Mucosa of descending colon (tissue), 3 donors: ENCODE measurements at regions not wholly inside any gene's neighbourhood (a gene's known extent, or its start where the extent isn't known, plus 50 kb on each side); places are given as distances from the start of the nearest gene placed in this dataset.

Experiments
- ATAC-seq: fragments of 200-7000 bp; cut with Tn5 transposase; one replicate; pipeline ENCODE4 v1.9.1; 2020; ENCODE audit warnings: mild to moderate bottlenecking, moderate library complexity
- DNase-seq, 3 donors: peaks; one replicate each; pipeline ENCODE4 v3.0.0-alpha.2; 2020
- H3K36me3 ChIP-seq: fragments of 200-600 bp; one replicate; pipeline ENCODE4 v1.8.0; 2021; ENCODE audit warnings: low read depth, mild to moderate bottlenecking
- H3K4me1 ChIP-seq: fragments of 200-600 bp; one replicate; pipeline ENCODE4 v1.8.0; 2021; ENCODE audit warnings: low read depth, mild to moderate bottlenecking
- H3K4me3 ChIP-seq: fragments of 200-600 bp; one replicate; pipeline ENCODE4 v1.8.0; 2021; ENCODE audit warnings: mild to moderate bottlenecking
- H3K9me3 ChIP-seq: fragments of 200-600 bp; one replicate; pipeline ENCODE4 v1.8.0; 2021; ENCODE audit warnings: mild to moderate bottlenecking
- CTCF ChIP-seq: fragments of 200-600 bp; IDR thresholded peaks from one replicate; pipeline ENCODE4 v1.8.0; 2022; ENCODE audit warnings: antibody characterized with exemption, mild to moderate bottlenecking
- intact Hi-C, 2 donors: fragments of 100-400 bp; cut with DNase I in 1 of 2; cut with micrococcal nuclease in 1 of 2; formaldehyde crosslinking; loops; one replicate each; pipeline versions ENCODE4 v1.11.0 to v1.11.1; 2022; cut with DNase I, micrococcal nuclease
- donor health status: DM: no; HTN: no; CAD: no; lungs with moderate emphysema.
- donor health status: DM: no; HTN: no; CAD: no.
- donor health status: DM: no; HTN: yes; CAD: no.

DNA sequence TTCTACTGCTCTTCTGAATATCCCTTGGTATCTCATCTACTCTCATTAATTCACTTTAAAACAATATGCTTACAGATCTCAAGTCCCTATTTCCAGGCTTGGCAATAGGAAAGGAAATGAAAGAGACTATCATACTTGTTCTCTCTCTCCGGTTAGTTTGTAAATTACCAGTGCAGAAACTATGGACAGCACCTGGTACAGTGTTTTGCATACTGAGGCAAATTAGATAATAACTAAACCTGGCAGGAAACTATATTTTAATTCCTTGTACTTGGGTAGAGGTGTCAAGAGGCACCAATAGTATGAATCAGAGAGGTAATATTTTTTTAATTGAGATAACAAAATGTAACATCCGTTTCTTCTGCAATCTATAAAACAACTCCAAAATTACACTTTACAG, 97.7 kb upstream of the TMEM196 start:
- Histone ChIP-seq H3K4me3 (no peak overlapping the region), H3K36me3 (no peaks in the 10 kb centered on the region), H3K4me1 (no peaks in the 10 kb centered on the region), H3K9me3 (no peaks in the 10 kb centered on the region)
- no peak for TF ChIP-seq CTCF
- intact Hi-C loops: no loop called here
- DNase-seq: no peak
- no peak for ATAC-seq

- ATAC-seq (no peak), DNase-seq (no peak)
- TF ChIP-seq CTCF: no peak
- Histone ChIP-seq H3K9me3 (no peaks in the 10 kb centered on the region), H3K4me1 (no peaks in the 10 kb centered on the region), H3K36me3 (no peaks in the 10 kb centered on the region), H3K4me3 (no peak overlapping the region)
- intact Hi-C loops: no loop called here
These were observed 96.6 kb upstream of the TMEM196 start for GRCh38 chr7:19869979-19870378.

DNA sequence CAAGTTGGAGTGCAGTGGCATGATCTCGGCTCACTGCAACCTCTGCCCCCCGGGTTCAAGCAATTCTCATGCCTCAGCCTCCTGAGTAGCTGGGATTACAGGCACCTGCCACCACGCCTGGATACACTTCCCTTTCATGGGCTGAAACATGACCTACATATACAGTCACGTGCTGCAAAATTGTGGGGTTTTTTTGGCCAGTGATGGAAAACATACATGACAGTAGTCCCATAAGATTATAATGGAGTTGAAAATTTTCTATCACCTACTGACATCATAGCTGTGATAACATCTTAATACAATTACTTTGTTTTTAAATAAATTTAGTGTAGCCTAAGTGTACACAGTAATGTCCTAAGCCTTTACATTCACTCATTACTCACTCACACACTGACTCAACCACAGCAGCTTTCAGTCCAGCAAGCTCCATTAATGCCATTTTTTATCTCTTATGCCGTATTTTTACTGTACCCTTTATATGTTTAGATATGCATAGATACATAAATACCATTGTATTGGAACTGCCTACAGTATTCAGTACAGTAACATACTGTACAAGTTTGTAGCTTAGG, 79.9 kb upstream of the TMEM196 start:
- DNase-seq (no peak), ATAC-seq (no peak)
- Histone ChIP-seq H3K36me3 (no peaks in the 10 kb centered on the region), H3K9me3 (no peaks in the 10 kb centered on the region), H3K4me1 (no peaks in the 10 kb centered on the region), H3K4me3 (no peak overlapping the region)
- no peak for TF ChIP-seq CTCF
- intact Hi-C loops: no loop called here

DNA sequence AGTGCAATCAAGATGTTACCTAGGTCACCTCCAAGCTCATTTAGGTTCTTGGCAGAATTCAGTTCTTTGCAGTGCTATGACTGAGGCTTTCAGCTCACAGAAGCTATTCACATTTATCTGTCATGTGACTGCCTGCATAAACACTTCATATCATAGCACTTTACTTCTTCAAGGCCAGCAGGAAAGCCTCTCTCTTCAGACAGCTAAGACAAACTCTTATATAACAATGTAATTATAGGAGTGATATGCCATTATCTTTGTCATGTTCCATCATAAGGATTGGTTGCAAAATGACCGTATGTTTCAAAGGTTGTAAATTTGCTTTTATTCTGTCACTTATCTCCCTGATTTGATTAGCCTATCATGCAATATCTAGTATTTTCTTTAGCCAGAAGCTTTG, 78.8 kb upstream of the TMEM196 start:
- intact Hi-C loops: no loop called here
- ATAC-seq: no peak

DNA sequence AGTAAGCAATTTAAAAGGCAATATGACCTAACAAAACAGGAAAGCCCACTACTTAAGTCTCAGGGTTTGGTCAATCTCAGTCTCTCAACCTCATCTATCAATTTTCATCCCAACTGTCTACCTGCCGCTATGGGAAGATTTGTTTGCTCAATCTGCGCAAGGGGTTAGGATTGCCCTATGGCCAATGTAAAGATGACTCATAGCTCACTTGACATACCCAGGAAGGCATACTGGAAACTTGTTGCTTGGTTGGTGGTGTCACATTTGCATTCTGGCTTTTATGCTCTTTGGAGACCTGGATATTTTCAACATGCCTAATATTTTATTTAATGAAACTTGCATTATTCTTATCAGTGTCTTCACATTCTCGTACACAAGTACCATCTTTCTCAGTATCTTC, 78.1 kb upstream of the TMEM196 start:
- intact Hi-C loops: no loop called here
- no peak for DNase-seq

More for the DNA sequence above, 78.8 kb upstream of the TMEM196 start:
- Histone ChIP-seq H3K9me3 (no peaks in the 10 kb centered on the region), H3K4me1 (no peaks in the 10 kb centered on the region), H3K36me3 (no peaks in the 10 kb centered on the region), H3K4me3 (no peak overlapping the region)
- no peak for TF ChIP-seq CTCF
- DNase-seq: no peak

More for the DNA sequence above, 78.1 kb upstream of the TMEM196 start:
- ATAC-seq: no peak
- H3K4me3 ChIP-seq: no peak overlapping the region
- H3K4me1 ChIP-seq: no peaks in the 10 kb centered on the region
- no peaks in the 10 kb centered on the region for H3K36me3 ChIP-seq
- no peak for TF ChIP-seq CTCF
- H3K9me3 ChIP-seq: no peaks in the 10 kb centered on the region
